Vagina (tissue), 2 donors: ENCODE measurements at regions not wholly inside any gene's neighbourhood (a gene's known extent, or its start where the extent isn't known, plus 50 kb on each side); places are given as distances from the start of the nearest gene placed in this dataset.

Source experiments
- DNase-seq, 2 donors: peaks; one replicate each; pipeline ENCODE4 v3.0.0-alpha.2; 2017; ENCODE audit errors: extremely low spot score in 2 of 2
- H3K27ac ChIP-seq: fragments of 200-600 bp; sonication (generic); one replicate; pipeline ENCODE4 v1.5.1; 2019
- H3K27me3 ChIP-seq: fragments of 200-600 bp; sonication (generic); one replicate; pipeline ENCODE4 v1.5.1; 2019
- H3K36me3 ChIP-seq, 2 donors: fragments of 200-600 bp; sonication (generic); one replicate each; pipeline ENCODE4 v1.5.1; 2017 to 2019
- H3K4me1 ChIP-seq: fragments of 200-600 bp; sonication (generic); one replicate; pipeline ENCODE4 v1.5.1; 2019
- H3K4me3 ChIP-seq, 2 donors: fragments of 200-600 bp; sonication (generic); 1 replicate in 1 of 2; 2 replicates in 1 of 2; pipeline ENCODE4 v1.5.1; 2016 to 2019
- H3K9me3 ChIP-seq: fragments of 200-600 bp; sonication (generic); one replicate; pipeline ENCODE4 v1.5.1; 2019
- POLR2A ChIP-seq, 2 donors: fragments of 450-650 bp; IDR thresholded peaks; one replicate each; pipeline ENCODE4 v1.6.1; 2017; ENCODE audit warnings: antibody characterized with exemption in 2 of 2, mild to moderate bottlenecking in 2 of 2, moderate library complexity in 2 of 2
- POLR2AphosphoS5 ChIP-seq, 2 donors: sonication (generic); formaldehyde crosslinking; IDR thresholded peaks; one replicate each; pipeline ENCODE4 v1.9.0; 2017; ENCODE audit warnings: antibody characterized with exemption in 2 of 2, mild to moderate bottlenecking in 2 of 2, low read depth in 1 of 2; ENCODE audit not compliant: insufficient read depth in 1 of 2
- intact Hi-C: fragments of 100-400 bp; cut with DNase I; formaldehyde crosslinking; loops from one replicate; pipeline ENCODE4 v1.15.1; 2023
- TF ChIP-seq, protein P1 (sequence below), 3 experiments: fragments of 450-650 bp in 2 of 3; fragments of 200-600 bp in 1 of 3; sonication (generic) in 1 of 3; IDR thresholded peaks; one replicate each; pipeline ENCODE4 v1.5.1; 2017 to 2019; ENCODE audit warnings: antibody characterized with exemption in 3 of 3, mild to moderate bottlenecking in 2 of 3, moderate library complexity in 2 of 3

DNA sequence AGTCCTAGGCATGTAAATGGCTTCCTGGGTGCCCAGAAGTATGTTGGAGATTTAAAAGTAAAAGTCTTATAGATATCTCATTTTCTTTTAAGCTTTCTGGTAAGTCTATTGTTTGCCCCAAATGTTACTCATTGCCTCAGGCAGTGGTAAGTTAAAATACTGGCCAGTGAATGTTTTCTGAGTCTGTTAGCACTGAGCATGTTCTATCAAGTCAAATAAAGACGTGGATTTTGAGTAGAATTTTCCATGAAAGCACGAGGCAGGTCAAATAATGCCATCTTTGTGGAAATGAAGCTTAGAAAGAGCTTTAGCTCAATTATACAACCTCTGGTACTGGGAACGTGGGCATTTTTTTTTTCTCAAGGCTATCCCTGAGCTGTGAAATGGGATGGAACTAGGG is 651.3 kb upstream of the ACO1 start:
- Histone ChIP-seq H3K4me1 (no peaks in the 10 kb centered on the region), H3K4me3 (no peak overlapping the region), H3K27ac (no peak overlapping the region), H3K27me3 (no peaks in the 10 kb centered on the region), H3K36me3 (no peaks in the 10 kb centered on the region), H3K9me3 (no peaks in the 10 kb centered on the region)
- no peak for TF ChIP-seq POLR2A (IDR thresholded peaks at IDR 0.05)
- no peak for TF ChIP-seq POLR2AphosphoS5 (IDR thresholded peaks at IDR 0.05; ENCODE audit: insufficient read depth in 1 of 2, low read depth in 1 of 2)
- intact Hi-C loops, result no loop called here
- DNase-seq, result no peak

DNA sequence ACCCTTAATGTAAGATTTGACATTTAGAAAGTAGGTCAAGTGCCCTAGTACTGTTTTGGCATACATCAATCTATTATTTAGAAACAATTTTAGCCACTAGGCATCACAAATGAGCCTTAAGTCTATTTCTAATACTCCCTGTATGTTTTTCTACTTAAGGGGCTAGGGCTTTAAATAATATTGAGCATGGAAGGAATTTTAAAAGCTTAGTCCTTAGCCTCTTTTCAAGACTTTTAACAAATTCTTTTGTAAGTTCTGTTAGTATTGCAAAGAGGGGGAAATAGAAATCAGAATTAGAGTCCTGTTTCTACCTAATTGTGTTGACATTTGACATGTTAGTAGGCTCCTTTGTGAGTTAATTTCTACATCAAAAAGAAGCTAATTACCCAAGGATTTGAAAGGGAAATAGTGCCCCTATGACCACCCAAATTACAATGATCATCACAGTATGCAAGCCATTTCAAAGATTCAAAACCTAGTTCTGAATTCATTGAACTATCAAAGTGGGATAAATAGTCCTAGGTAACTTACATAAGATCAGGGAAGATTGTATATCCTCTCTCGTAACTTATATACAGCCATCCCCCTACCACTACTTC is 647.8 kb upstream of the ACO1 start:
- Histone ChIP-seq H3K27me3 (no peaks in the 10 kb centered on the region), H3K9me3 (no peaks in the 10 kb centered on the region), H3K27ac (no peak overlapping the region), H3K4me3 (no peak overlapping the region), H3K36me3 (no peaks in the 10 kb centered on the region), H3K4me1 (no peaks in the 10 kb centered on the region)
- TF ChIP-seq POLR2A (IDR thresholded peaks at IDR 0.05) (no peak), POLR2AphosphoS5 (IDR thresholded peaks at IDR 0.05; ENCODE audit: insufficient read depth in 1 of 2, low read depth in 1 of 2) (no peak)
- TF ChIP-seq, protein P1, sequence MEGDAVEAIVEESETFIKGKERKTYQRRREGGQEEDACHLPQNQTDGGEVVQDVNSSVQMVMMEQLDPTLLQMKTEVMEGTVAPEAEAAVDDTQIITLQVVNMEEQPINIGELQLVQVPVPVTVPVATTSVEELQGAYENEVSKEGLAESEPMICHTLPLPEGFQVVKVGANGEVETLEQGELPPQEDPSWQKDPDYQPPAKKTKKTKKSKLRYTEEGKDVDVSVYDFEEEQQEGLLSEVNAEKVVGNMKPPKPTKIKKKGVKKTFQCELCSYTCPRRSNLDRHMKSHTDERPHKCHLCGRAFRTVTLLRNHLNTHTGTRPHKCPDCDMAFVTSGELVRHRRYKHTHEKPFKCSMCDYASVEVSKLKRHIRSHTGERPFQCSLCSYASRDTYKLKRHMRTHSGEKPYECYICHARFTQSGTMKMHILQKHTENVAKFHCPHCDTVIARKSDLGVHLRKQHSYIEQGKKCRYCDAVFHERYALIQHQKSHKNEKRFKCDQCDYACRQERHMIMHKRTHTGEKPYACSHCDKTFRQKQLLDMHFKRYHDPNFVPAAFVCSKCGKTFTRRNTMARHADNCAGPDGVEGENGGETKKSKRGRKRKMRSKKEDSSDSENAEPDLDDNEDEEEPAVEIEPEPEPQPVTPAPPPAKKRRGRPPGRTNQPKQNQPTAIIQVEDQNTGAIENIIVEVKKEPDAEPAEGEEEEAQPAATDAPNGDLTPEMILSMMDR (IDR thresholded peaks at IDR 0.05), result no peak
- DNase-seq, result no peak
- intact Hi-C loops, result no loop called here

DNA sequence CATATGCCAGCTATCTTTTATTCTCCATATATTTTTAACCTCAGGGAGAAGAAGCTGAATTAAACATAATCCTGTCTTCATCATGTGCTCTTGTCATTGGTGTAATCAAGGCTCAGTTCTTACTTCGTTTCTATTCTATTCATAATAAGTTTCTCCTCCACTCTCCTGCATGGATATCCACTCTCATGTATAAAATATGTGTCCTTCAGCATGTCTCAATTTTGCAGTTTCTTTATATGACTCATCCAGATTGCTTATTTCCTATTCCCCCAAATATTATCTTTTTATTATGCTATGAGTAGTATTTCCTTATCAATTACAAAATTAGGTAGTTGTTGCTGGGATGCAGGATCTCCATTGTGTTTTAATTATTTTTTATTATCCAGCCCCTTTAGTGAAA is 643.7 kb upstream of the ACO1 start:
- no peak overlapping the region for H3K27ac ChIP-seq
- no peaks in the 10 kb centered on the region for H3K27me3 ChIP-seq
- no peak overlapping the region for H3K4me3 ChIP-seq
- DNase-seq, result no peak
- no peak for TF ChIP-seq POLR2A (IDR thresholded peaks at IDR 0.05)
- TF ChIP-seq POLR2AphosphoS5 (IDR thresholded peaks at IDR 0.05; ENCODE audit: insufficient read depth in 1 of 2, low read depth in 1 of 2), result no peak
- TF ChIP-seq, protein P1 (IDR thresholded peaks at IDR 0.05), result no peak
- H3K4me1 ChIP-seq, result no peaks in the 10 kb centered on the region
- no peaks in the 10 kb centered on the region for H3K9me3 ChIP-seq
- intact Hi-C loops, result no loop called here
- no peaks in the 10 kb centered on the region for H3K36me3 ChIP-seq

DNA sequence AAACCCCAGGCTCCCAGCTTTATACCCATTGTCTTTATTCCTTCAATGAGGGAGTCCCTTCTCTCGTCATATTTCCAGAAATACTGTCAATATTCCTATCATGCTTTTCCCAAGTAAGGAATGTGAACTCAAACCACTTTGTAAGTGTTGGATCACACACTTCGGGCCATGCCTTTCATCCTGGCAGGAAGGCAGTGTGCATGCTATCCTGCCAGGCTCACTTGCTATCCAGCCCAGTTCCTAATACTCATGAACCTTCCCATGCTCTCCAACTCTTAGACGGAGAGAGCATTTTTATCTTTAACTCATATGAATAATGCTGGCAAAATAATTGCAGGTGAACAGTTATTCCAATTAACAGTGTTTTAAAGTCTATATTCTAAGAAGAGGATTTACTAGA is 639.9 kb upstream of the ACO1 start:
- H3K36me3 ChIP-seq, result no peaks in the 10 kb centered on the region
- no peaks in the 10 kb centered on the region for H3K9me3 ChIP-seq
- H3K27ac ChIP-seq, result no peak overlapping the region
- no peak for DNase-seq
- H3K4me3 ChIP-seq, result no peak overlapping the region
- no peaks in the 10 kb centered on the region for H3K27me3 ChIP-seq
- intact Hi-C loops, result no loop called here
- TF ChIP-seq, protein P1 (IDR thresholded peaks at IDR 0.05), result no peak
- TF ChIP-seq POLR2A (IDR thresholded peaks at IDR 0.05) (no peak), POLR2AphosphoS5 (IDR thresholded peaks at IDR 0.05; ENCODE audit: insufficient read depth in 1 of 2, low read depth in 1 of 2) (no peak)
- no peaks in the 10 kb centered on the region for H3K4me1 ChIP-seq

DNA sequence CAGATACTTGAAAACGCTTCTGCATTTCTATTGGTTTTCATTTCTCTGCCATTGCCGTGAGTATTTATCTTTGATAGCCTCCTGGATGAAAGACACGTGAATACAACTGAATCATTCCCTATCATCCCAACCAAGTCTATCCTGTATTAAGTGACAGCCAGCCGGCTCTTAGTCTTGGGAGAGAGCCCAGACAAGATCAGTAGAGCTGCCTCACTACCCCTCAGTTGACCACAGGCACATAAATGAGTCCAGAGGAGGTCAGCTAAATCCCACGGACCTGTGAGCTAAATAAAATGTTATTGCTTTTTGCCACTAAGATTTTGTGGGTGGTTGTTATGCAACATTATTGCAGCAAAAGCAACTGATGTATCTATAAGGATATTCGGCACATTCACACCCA is 639.0 kb upstream of the ACO1 start:
- TF ChIP-seq POLR2AphosphoS5 (IDR thresholded peaks at IDR 0.05; ENCODE audit: insufficient read depth in 1 of 2, low read depth in 1 of 2) (no peak), POLR2A (IDR thresholded peaks at IDR 0.05) (no peak)
- TF ChIP-seq, protein P1 (IDR thresholded peaks at IDR 0.05), result no peak
- no peaks in the 10 kb centered on the region for H3K36me3 ChIP-seq
- H3K9me3 ChIP-seq, result no peaks in the 10 kb centered on the region
- no peak overlapping the region for H3K27ac ChIP-seq
- no peaks in the 10 kb centered on the region for H3K27me3 ChIP-seq
- intact Hi-C loops, result no loop called here
- no peak overlapping the region for H3K4me3 ChIP-seq
- H3K4me1 ChIP-seq, result no peaks in the 10 kb centered on the region
- no peak for DNase-seq
